HG03521 (cell line): ENCODE measurements at regions not wholly inside any gene's neighbourhood (a gene's known extent, or its start where the extent isn't known, plus 50 kb on each side); places are given as distances from the start of the nearest gene placed in this dataset.
"Not testable (repeated sequence)": the region's sequence is repeated elsewhere in the genome, so short reads cannot be mapped to it uniquely, and the experiment has no call there.

Source experiments
- ATAC-seq: cut with Tn5 transposase; IDR thresholded peaks from one replicate; pipeline ENCODE4 v1.9.1; 2021; ENCODE audit warnings: mild to moderate bottlenecking, moderate library complexity; ENCODE audit not compliant: unreplicated experiment

DNA sequence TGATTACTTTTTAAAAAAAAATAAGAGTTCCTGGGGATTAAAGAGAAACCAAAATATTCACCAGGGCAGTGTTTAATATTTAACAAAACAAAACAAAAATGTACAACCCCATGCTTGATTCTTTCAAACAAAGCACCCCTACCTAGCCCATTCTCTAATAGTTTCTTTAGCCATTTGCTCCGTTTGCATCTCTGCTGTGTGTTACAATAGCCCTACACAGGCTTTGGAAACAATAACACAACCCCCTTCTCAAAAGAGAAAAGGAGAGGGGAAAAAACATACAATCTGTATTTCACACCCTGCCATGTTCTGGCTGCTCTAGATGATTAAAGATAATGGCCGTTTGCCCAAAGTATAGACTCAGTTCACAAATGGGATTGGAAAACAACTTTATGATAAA is 302.9 kb downstream of the CPS1 start:
- ATAC-seq = no peak

- ATAC-seq = no peak
Observed at GRCh38 chr2:210860276-210860675, 303.9 kb downstream of the CPS1 start.

DNA sequence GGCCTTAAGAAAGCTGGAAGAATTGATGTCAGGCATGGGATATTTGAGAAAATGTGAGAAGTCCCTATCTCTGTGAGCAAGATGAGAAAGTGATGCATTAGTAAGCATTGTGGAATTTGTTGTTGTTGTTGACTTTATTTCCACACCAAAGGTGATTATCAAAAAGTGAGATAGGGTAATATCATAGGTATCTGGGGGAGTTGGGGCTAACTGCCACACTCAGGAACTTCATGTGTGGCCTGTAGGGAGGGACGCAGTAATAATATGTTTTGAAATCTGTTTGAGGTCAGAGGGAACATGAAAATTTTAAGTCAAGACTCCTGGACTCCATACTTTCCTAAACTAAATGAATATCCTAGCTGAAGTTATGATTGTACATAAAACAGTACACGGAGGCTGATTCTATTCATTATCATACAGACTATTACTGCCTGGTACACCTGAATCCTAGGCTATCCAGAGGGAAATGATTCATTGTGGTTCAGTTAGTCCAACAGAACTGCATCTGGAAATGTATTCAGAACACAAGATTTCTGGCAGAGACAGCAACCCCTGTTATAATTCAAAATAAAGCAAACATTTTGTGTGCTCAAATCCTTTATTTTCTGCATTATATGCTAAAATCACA is 304.8 kb downstream of the CPS1 start:
- no peak for ATAC-seq

DNA sequence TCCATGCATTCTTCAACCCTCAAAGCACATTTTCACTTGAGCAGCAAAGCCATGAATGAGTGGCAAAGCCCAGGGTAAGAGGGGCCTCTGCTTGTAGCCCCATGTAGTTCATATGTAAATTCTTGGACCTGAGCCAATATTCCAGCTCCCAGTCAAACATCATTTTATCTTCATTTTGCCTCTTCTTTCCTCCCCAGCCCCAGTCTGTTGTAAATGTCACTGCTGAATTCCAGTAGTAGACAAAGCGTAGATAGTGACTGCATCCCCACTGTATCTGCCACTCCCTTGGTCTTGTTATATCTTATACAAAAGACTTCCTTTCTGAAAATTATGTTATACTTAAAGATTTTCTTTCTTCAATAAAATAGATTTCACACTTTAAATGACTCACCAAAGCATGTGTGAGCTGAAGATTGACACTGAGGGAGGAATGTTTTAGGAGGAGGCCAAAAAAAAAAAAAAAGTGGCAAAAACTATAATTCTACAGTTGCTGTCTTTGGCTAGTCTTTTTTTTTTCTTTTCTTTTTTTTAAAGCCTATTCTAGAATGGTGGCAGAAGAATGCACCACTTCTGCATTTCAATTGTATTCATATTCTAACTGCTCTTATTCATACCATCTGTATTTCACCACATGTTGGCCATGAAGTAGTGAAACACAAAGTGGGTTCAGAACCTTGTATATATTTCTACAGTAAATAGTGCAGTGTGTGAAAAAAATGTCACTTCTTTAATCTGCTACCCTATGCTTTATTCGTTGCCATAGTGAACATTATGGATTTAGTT is 306.1 kb downstream of the CPS1 start:
- no peak for ATAC-seq

DNA sequence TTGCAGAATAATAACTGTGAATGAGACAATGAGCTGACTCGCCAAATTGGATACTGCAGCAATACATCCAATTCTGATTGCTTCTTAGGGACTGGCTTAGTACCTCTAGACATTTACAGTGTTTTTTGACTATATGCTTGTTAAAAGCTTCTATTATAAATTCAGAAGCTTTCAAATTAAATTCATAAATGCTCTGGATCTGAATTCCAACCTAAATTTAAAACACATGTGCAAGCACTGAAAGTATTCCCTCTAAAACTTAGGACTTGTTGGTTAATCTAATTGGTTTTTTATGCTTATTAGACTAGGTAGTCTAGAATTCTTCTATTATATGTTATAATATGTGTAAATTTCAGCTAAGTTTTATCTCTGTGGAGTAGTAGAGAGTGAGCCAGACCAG is 306.9 kb downstream of the CPS1 start:
- ATAC-seq = no peak

- ATAC-seq = not testable (repeated sequence)
Observed at GRCh38 chr2:210871566-210871965, 315.2 kb downstream of the CPS1 start.

- no peak for ATAC-seq
Observed at GRCh38 chr2:210873631-210874030, 317.2 kb downstream of the CPS1 start.

DNA sequence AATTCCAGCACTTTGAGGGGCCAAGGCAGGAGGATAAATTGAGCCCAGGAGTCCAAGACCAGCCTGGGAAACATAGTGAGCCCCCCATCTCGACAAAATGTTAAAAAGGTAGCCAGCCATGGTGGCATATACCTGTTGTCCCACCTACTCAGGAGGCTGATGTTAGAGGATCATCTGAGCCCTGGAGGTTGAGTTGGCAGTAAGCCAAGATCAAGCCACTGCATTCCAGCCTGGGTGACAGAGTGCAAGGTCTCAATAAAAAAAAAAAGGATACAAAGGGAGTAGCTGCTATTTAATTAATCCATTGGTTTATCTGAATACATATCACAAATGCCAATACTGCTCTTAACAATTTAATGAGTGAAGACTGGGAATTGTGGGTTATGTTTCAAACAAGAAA is 327.8 kb downstream of the CPS1 start:
- no peak for ATAC-seq

DNA sequence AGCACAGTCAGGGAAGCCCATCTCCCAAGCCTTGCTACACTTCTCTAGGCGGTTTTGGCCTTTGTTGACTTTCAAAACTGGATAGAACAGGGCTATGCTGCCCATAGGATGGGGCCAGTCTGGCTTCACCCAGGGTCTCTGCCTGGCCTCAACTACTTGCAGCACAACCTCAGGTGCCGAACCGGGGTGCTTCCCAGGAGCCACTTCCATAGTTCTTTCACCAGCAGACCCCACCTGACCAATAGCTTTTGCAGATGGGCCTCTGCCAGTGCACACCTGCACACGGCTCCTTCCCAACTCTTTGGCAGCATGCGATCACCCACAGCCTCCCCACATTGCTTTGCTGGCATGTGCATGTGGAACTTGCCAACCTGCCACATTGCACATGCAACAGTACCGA is 331.6 kb downstream of the CPS1 start:
- ATAC-seq = no peak

DNA sequence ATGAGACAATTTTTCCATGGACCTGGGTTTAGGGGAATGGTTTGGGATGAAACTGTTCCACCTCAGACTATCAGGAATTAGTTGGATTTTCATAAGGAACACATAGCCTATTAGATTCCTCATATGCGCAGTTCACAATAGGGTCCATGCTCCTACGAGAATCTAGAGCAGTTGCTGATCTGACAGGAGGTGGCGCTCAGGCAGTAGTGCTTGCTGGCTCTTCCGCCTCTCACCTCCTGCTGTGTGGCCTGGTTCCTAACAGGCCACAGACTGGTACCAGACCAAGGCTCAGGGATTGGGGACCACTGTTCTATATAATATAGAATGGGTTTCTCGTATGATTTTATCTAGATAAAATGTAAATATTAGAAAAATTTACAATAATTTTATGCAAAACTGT is 338.7 kb downstream of the CPS1 start:
- ATAC-seq = no peak

DNA sequence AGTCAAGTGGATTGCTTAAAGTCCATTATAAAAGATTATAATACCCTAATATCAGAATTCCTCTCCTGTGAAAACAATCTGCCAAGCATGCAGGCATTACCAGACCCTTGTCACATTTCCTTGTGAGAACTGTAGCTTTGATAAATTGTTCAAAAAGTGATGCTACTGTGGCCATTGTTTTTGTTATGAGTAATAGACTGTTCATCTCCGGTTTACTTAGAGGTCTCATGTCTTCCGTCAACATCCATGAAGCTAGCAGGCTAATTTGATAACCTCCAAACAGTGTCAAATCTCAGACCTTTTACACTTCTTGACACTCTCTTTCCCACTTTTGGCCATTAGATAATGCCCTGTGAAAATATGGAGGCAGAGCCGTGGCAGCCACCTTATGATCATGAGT is 342.7 kb downstream of the CPS1 start:
- ATAC-seq = no peak

DNA sequence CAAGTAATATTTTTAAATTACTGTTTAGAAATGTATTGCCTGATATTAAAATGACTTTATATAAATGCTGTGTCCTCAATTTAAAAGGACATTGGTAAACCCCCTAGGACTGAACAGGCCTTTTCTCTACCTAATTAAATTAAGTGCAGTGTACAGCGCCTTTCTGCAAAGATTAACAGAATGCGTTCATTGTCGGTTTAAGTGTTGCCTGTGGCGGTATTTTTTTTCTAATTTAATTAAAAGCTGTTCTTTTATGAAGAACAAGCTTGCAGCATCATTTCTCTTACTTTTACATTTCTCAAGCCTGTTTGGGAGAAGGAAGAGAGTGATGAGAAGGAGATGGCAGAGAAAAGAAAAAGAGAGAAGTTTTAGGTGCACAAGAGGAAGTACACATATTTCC is 344.9 kb downstream of the CPS1 start:
- ATAC-seq = no peak

DNA sequence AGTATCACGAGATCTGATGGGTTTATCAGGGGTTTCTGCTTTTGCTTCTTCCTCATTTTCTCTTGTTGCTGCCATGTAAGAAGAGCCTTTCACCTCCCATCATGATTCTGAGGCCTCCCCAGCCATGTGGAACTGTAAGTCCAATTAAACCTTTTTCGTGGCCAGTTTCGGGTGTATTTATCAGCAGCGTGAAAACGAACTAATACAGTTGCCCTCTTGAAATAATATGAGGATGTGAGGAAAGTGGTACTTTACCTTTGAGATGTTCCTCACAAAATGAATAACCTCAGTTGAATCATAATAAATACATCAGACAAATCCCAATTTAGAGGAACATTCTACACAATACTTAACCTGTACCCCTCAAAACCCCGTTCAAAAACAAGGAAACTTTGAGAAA is 356.4 kb downstream of the CPS1 start:
- no peak for ATAC-seq

DNA sequence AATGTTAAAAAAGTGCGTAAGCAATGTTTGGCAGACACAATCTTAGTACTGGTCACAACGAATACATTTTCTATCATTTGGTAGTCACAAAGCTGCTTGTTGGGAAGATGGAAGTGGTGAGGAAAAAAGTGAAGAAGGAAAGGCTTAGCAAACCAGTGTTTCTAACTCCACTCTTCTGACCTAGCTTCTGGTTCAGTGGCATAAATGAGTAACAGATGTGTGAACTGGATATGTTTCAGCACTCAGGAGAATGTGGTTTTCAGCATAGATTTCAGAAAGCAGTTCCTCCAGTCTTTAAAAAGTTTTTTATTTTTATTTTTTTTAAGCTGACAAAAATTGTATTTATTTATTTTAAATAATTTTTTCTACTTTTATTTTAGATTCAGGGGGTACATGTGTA is 357.1 kb downstream of the CPS1 start:
- no peak for ATAC-seq

GRCh38 chr2:210915912-210916311 is 359.5 kb downstream of the CPS1 start:
- ATAC-seq = no peak

- no peak for ATAC-seq
Observed at GRCh38 chr2:210917465-210917864, 361.1 kb downstream of the CPS1 start.

- no peak for ATAC-seq
Observed at GRCh38 chr2:210919128-210919527, 362.7 kb downstream of the CPS1 start.

GRCh38 chr2:210922419-210922818 is 366.0 kb downstream of the CPS1 start:
- ATAC-seq = no peak

- ATAC-seq = no peak
Observed at GRCh38 chr2:210928714-210929113, 372.3 kb downstream of the CPS1 start.

- no peak for ATAC-seq
Observed at GRCh38 chr2:210938228-210938627, 381.8 kb downstream of the CPS1 start.

- no peak for ATAC-seq
Observed at GRCh38 chr2:210946395-210946794, 390.0 kb downstream of the CPS1 start.

GRCh38 chr2:210950434-210951060 is 394.1 kb downstream of the CPS1 start:
- not testable (repeated sequence) for ATAC-seq
